Loucy (cell line): ENCODE measurements at regions not wholly inside any gene's neighbourhood (a gene's known extent, or its start where the extent isn't known, plus 50 kb on each side); places are given as distances from the start of the nearest gene placed in this dataset.

ENCODE experiments used
- H2AFZ ChIP-seq: fragments of 200-600 bp; sonication (generic); 2 replicates; pipeline ENCODE4 v1.6.0; 2016; ENCODE audit warnings: antibody characterized with exemption, mild to moderate bottlenecking, low read length, moderate library complexity
- H3F3A ChIP-seq: fragments of 200-600 bp; 2 replicates; pipeline ENCODE4 v1.6.0; 2016; ENCODE audit warnings: antibody characterized with exemption, low read depth, mild to moderate bottlenecking
- H3K27me3 ChIP-seq: fragments of 200-600 bp; sonication (generic); 2 replicates; pipeline ENCODE4 v1.6.1; 2014; ENCODE audit warnings: low read length, mild to moderate bottlenecking; ENCODE audit not compliant: insufficient read depth, poor library complexity, severe bottlenecking
- H3K36me3 ChIP-seq: fragments of 200-600 bp; sonication (generic); 2 replicates; pipeline ENCODE4 v1.6.1; 2016; ENCODE audit warnings: low read length; ENCODE audit not compliant: insufficient read depth
- H3K4me1 ChIP-seq: fragments of 200-600 bp; sonication (generic); 2 replicates; pipeline ENCODE4 v1.5.1; 2014; ENCODE audit warnings: low read length, mild to moderate bottlenecking; ENCODE audit not compliant: insufficient read depth, poor library complexity, severe bottlenecking
- H3K4me2 ChIP-seq: fragments of 200-600 bp; sonication (generic); 2 replicates; pipeline ENCODE4 v1.6.0; 2014; ENCODE audit warnings: antibody characterized with exemption, low read length, low read depth, mild to moderate bottlenecking; ENCODE audit not compliant: poor library complexity, severe bottlenecking
- H3K4me3 ChIP-seq: fragments of 200-600 bp; sonication (generic); 2 replicates; pipeline ENCODE4 v1.5.1; 2014; ENCODE audit warnings: low read length, mild to moderate bottlenecking, mixed read lengths; ENCODE audit not compliant: poor library complexity, severe bottlenecking
- H3K79me2 ChIP-seq: fragments of 200-600 bp; sonication (generic); 2 replicates; pipeline ENCODE4 v1.6.1; 2014; ENCODE audit warnings: low read length; ENCODE audit not compliant: insufficient read depth
- H3K9ac ChIP-seq: fragments of 200-600 bp; sonication (generic); 2 replicates; pipeline ENCODE4 v1.6.0; 2014; ENCODE audit warnings: mild to moderate bottlenecking, low read depth, low read length, moderate library complexity; ENCODE audit not compliant: poor library complexity, severe bottlenecking
- H3K9me2 ChIP-seq: fragments of 200-600 bp; sonication (generic); replicated peaks from 2 replicates; pipeline ENCODE4 v1.6.1; 2016; ENCODE audit warnings: low read depth, low read length, mixed read lengths
- H3K9me3 ChIP-seq: fragments of 200-600 bp; sonication (generic); 2 replicates; pipeline ENCODE4 v1.6.1; 2014; ENCODE audit warnings: mild to moderate bottlenecking, antibody characterized with exemption, low read length, low read depth; ENCODE audit not compliant: insufficient read depth
- H4K20me1 ChIP-seq: fragments of 200-600 bp; sonication (generic); 2 replicates; pipeline ENCODE4 v1.6.0; 2014; ENCODE audit warnings: antibody characterized with exemption, low read length, mild to moderate bottlenecking; ENCODE audit not compliant: insufficient read depth, poor library complexity, severe bottlenecking
- EZH2phosphoT487 ChIP-seq: fragments of 200-600 bp; IDR thresholded peaks from 2 replicates; pipeline ENCODE4 v1.6.1; 2018; ENCODE audit warnings: antibody characterized with exemption, mild to moderate bottlenecking, moderate library complexity, borderline replicate concordance
- TF ChIP-seq, protein P1 (sequence below): fragments of 200-600 bp; sonication (generic); conservative IDR thresholded peaks from 2 replicates; pipeline ENCODE4 v1.5.1; 2014; ENCODE audit warnings: mild to moderate bottlenecking, antibody characterized with exemption, low read length

DNA sequence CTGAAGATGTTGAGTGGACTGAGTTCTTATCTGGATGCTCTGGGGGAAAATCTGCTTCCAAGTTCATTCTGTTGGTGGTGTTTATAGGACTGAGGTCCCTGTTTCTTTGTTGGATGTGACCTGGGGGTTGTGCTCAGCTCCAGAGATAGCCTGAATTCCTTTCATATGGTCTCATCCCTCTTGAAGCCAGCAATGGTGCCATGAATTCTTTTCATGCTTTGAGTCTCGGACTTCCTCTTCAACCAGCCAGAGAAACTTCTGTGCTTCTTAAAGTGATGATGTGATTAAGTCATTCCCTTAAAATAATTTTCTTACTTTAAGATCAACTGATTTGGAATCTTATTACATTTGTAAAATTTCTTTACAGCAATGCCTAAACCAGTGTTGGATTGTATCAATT, 233.8 kb upstream of the UGT8 start:
- no peaks in the 10 kb centered on the region for H3F3A ChIP-seq
- H3K36me3 ChIP-seq: no peaks in the 10 kb centered on the region
- H3K9me2 ChIP-seq: no peaks in the 10 kb centered on the region
- TF ChIP-seq, protein P1, sequence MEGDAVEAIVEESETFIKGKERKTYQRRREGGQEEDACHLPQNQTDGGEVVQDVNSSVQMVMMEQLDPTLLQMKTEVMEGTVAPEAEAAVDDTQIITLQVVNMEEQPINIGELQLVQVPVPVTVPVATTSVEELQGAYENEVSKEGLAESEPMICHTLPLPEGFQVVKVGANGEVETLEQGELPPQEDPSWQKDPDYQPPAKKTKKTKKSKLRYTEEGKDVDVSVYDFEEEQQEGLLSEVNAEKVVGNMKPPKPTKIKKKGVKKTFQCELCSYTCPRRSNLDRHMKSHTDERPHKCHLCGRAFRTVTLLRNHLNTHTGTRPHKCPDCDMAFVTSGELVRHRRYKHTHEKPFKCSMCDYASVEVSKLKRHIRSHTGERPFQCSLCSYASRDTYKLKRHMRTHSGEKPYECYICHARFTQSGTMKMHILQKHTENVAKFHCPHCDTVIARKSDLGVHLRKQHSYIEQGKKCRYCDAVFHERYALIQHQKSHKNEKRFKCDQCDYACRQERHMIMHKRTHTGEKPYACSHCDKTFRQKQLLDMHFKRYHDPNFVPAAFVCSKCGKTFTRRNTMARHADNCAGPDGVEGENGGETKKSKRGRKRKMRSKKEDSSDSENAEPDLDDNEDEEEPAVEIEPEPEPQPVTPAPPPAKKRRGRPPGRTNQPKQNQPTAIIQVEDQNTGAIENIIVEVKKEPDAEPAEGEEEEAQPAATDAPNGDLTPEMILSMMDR: no peak
- no peak for TF ChIP-seq EZH2phosphoT487
- no peaks in the 10 kb centered on the region for H4K20me1 ChIP-seq
- H3K79me2 ChIP-seq: no peaks in the 10 kb centered on the region
- peaks cover 4% of the 10 kb centered on the region for H3K4me1 ChIP-seq
- no peak overlapping the region for H2AFZ ChIP-seq
- H3K9ac ChIP-seq: no peak overlapping the region
- H3K4me2 ChIP-seq: no peak overlapping the region
- no peaks in the 10 kb centered on the region for H3K9me3 ChIP-seq
- H3K27me3 ChIP-seq: no peaks in the 10 kb centered on the region
- no peak overlapping the region for H3K4me3 ChIP-seq

GRCh38 chr4:114365591-114365990, 233.0 kb upstream of the UGT8 start:
- no peak overlapping the region for H3K4me2 ChIP-seq

DNA sequence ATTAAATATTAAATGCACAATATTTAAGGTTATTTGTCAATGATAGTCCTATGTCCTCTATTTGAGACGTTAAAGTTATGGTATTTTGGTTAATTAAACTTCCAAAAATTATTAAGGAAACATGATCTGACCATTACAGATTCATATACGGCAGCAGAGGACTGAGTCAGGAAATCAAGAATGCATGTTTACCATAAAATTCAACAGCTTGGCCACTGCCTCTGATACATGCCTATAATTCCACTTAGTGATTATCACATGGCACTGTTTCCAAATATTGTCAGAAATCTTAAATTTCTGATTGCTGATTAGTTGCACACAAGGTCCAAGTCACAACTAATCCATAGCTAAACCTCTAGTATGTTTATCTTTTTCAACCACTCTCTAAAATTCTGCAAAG, 232.2 kb upstream of the UGT8 start:
- H3K27me3 ChIP-seq: no peaks in the 10 kb centered on the region
- no peaks in the 10 kb centered on the region for H3K79me2 ChIP-seq
- no peak overlapping the region for H3K9ac ChIP-seq
- H3K36me3 ChIP-seq: no peaks in the 10 kb centered on the region
- no peak for TF ChIP-seq EZH2phosphoT487
- TF ChIP-seq, protein P1: no peak
- no peak overlapping the region for H2AFZ ChIP-seq
- H3K4me1 ChIP-seq: peaks cover 2% of the 10 kb centered on the region
- no peaks in the 10 kb centered on the region for H3K9me2 ChIP-seq
- no peaks in the 10 kb centered on the region for H4K20me1 ChIP-seq
- no peak overlapping the region for H3K4me3 ChIP-seq
- no peak overlapping the region for H3K4me2 ChIP-seq
- no peaks in the 10 kb centered on the region for H3F3A ChIP-seq
- H3K9me3 ChIP-seq: no peaks in the 10 kb centered on the region

More at GRCh38 chr4:114365591-114365990, 233.0 kb upstream of the UGT8 start:
- H3K9me2 ChIP-seq: no peaks in the 10 kb centered on the region
- no peaks in the 10 kb centered on the region for H3K27me3 ChIP-seq
- no peak overlapping the region for H3K9ac ChIP-seq
- H3K36me3 ChIP-seq: no peaks in the 10 kb centered on the region
- H3F3A ChIP-seq: no peaks in the 10 kb centered on the region
- H3K4me3 ChIP-seq: no peak overlapping the region
- peaks cover 4% of the 10 kb centered on the region for H3K4me1 ChIP-seq
- TF ChIP-seq, protein P1: no peak
- TF ChIP-seq EZH2phosphoT487: no peak
- H3K9me3 ChIP-seq: no peaks in the 10 kb centered on the region
- no peak overlapping the region for H2AFZ ChIP-seq
- H4K20me1 ChIP-seq: no peaks in the 10 kb centered on the region
- no peaks in the 10 kb centered on the region for H3K79me2 ChIP-seq
